Motor neuron (in vitro differentiated cells): ENCODE measurements at regions not wholly inside any gene's neighbourhood (a gene's known extent, or its start where the extent isn't known, plus 50 kb on each side); places are given as distances from the start of the nearest gene placed in this dataset.
A peak's percentile ranks its signal among the peaks of the same experiment; 100 is the strongest.
"Not testable (repeated sequence)": the region's sequence is repeated elsewhere in the genome, so short reads cannot be mapped to it uniquely, and the experiment has no call there.

Source experiments
- ATAC-seq, 8 experiments: fragments of 200-7000 bp; cut with Tn5 transposase; replicated peaks in 6 of 8; 2 replicates each; pipeline ENCODE4 v1.8.0; 2021; ENCODE audit warnings: mild to moderate bottlenecking in 8 of 8, moderate library complexity in 8 of 8
- H3K27ac ChIP-seq, 2 donors: fragments of 250-450 bp; sonication (Bioruptor Pico); 2 replicates each; pipeline ENCODE4 v1.9.0; 2021; ENCODE audit warnings: antibody characterized with exemption in 2 of 2, mild to moderate bottlenecking in 2 of 2, moderate library complexity in 1 of 2
- H3K4me1 ChIP-seq, 2 donors: fragments of 250-450 bp; sonication (Bioruptor Pico); replicated peaks in 1 of 2; 2 replicates each; pipeline ENCODE4 v1.6.1; 2021; ENCODE audit warnings: antibody characterized with exemption in 2 of 2, mild to moderate bottlenecking in 2 of 2, moderate library complexity in 1 of 2
- H3K4me3 ChIP-seq, 5 donors: fragments of 250-450 bp; sonication (Bioruptor Pico); 2 replicates each; pipeline ENCODE4 v1.9.0; 2021; ENCODE audit warnings: antibody characterized with exemption in 5 of 5, mild to moderate bottlenecking in 5 of 5, moderate library complexity in 4 of 5
- WGBS, 10 experiments: fragments of 450-650 bp; shearing (Covaris generic); methylation state at CpG; one replicate each; pipeline ENCODE4 v1.0.0; 2022; 5-methylcytosine and 5-hydroxymethylcytosine counted together
- in situ Hi-C, 9 experiments: fragments of 400-800 bp; cut with MboI; loops; one replicate each; pipeline ENCODE4 v1.15.0; 2021; ENCODE audit warnings: low sequenced_read_pairs in 9 of 9, low pct_unique_long_range_greater_than_20kb in 2 of 9; ENCODE audit not compliant: unreplicated experiment in 9 of 9

DNA sequence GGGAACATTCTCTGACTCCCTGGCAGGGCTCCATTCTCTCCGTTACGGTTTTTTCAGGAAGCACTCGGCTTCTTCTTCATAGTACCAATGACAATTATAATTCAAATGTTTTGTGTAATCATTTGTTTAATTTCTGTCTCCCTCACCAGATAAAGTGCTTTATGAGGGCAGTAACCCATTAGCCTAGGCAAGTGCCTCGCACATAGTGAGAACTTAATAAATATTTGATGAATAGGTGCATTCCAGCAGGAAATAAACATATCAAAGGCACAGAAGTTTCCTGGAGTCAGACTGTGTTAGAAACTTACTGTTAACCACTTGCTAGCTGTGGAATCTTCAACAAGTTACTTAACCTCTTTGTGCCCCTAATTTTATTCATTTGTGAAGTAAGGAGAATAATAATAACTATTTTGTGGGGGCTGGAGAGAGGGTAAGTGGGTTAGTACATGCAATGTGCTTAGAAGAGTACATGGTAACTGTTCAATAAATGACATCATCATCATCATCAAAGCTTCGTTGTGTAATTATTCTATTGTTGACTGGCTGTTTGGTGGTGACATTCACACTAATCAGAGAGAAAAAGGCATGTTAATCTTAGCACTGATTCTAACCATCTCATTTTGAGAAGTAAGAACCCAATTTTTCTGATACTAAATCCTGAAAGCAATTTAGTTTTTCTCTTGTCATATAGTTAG, 352.3 kb downstream of the INSIG2 start:
- Histone ChIP-seq H3K27ac (no peak overlapping the region), H3K4me3 (no peak overlapping the region), H3K4me1 (peaks cover 0 to 4% of the 10 kb centered on the region in 2 donors)
- ATAC-seq, result peak in 3 of 8 experiments; percentile 38 to 52 (median 42)
- in situ Hi-C loops, result no loop called here
- WGBS, 10 experiments, result 10 to 100% (median 71%) methylated on average over 1 to 5 of the region's 5 CpGs; no CpG with 5 or more reads in 2 of the 10 experiments

DNA sequence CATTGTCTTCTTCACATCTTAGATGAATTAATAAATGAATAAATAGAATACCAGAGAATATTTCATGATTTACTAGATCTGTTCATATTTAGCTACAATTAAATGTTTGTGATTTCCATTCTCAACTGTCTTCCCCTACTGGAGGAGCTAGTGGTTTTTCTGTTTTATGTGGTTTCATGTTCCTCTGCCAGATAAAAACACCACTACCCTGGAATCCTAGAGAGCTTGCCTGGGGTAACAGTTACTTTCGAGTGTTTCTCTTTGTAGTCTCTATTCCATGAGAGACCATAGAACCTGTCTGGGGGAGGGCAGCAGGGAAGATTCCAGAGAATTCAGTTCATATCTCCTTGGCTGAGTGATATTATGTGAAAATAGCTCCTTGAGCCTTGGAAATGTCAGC, 349.2 kb downstream of the INSIG2 start:
- in situ Hi-C loops, result no loop called here
- WGBS, 10 experiments, result 20 to 90% (median 80%) methylated on average over 1 of the region's 1 CpG; no CpG with 5 or more reads in 5 of the 10 experiments
- ATAC-seq, result no peak
- Histone ChIP-seq H3K4me3 (no peak overlapping the region), H3K4me1 (peaks cover 0 to 4% of the 10 kb centered on the region in 2 donors), H3K27ac (no peak overlapping the region)

DNA sequence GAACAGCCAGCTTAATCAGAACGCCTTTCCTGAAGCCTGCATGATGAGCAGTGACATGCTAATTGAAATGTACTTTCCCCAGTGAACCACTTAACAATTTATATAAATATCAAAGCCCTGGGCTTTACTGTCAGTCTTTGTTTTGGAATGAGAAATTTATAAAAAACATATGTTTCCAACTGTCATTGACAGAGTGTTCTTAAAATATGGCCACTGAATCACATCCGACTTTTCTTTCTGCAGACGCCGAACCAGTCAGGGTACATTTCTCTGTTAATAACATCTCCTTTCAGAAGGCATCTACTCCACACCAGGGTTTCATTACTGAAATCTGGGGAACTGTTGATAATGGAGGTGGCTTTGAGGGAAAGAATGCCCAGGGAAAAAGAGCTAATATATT, 343.7 kb downstream of the INSIG2 start:
- WGBS, 10 experiments, result 0 to 93% (median 74%) methylated on average over 2 to 4 of the region's 4 CpGs
- in situ Hi-C loops, result no loop called here

DNA sequence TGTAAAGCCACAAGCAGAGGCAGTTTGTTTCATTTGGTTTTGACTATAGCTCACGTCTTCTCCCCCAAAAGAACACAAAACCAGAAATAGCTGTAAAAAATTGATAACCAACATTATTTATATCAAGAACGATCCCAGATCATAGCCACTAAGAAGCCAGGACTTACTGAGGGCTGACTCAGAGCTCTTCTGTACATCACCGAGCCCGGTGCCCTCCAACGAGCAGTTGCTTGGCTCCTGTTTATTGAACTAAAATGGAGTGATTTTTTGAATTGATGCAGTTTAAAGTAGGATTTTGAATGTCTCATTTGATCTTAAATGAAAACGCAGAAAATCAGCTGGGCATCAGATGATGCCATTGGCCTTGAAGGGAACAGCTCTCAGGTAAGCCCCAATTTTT, 343.3 kb downstream of the INSIG2 start:
- in situ Hi-C loops, result no loop called here
- ATAC-seq, result no peak
- WGBS, 10 experiments, result 25 to 97% (median 80%) methylated on average over 1 to 6 of the region's 6 CpGs
- Histone ChIP-seq H3K27ac (no peak overlapping the region), H3K4me3 (no peak overlapping the region), H3K4me1 (no peaks in the 10 kb centered on the region)

More for the DNA sequence above, 343.7 kb downstream of the INSIG2 start:
- peak in 3 of 8 experiments; percentile 5 to 14 (median 11) for ATAC-seq
- H3K4me3 ChIP-seq, result no peak overlapping the region
- no peak overlapping the region for H3K27ac ChIP-seq
- H3K4me1 ChIP-seq, result no peaks in the 10 kb centered on the region

DNA sequence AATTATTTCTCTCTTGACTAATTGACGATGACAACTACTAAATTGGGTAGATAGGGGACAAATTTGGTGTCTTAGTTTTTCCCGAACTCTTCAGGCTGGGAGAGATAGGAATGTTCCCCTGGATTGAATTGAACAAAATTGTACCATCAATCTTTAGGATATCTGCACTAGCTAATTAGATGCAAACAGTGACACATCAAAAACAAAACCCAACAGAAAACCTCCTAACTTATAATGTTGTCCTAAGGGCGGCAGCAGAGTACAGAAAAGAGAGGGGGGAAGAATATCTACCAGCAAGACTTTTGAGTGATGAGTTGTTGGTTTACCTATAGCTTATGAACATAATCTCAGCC, 342.9 kb downstream of the INSIG2 start:
- ATAC-seq, result peak in 2 of 8 experiments; percentile 19 to 22
- Histone ChIP-seq H3K4me1 (no peaks in the 10 kb centered on the region), H3K4me3 (no peak overlapping the region), H3K27ac (no peak overlapping the region)
- in situ Hi-C loops, result no loop called here
- WGBS, 10 experiments, result 14 to 86% (median 78%) methylated on average over 1 to 3 of the region's 3 CpGs; no CpG with 5 or more reads in 2 of the 10 experiments

DNA sequence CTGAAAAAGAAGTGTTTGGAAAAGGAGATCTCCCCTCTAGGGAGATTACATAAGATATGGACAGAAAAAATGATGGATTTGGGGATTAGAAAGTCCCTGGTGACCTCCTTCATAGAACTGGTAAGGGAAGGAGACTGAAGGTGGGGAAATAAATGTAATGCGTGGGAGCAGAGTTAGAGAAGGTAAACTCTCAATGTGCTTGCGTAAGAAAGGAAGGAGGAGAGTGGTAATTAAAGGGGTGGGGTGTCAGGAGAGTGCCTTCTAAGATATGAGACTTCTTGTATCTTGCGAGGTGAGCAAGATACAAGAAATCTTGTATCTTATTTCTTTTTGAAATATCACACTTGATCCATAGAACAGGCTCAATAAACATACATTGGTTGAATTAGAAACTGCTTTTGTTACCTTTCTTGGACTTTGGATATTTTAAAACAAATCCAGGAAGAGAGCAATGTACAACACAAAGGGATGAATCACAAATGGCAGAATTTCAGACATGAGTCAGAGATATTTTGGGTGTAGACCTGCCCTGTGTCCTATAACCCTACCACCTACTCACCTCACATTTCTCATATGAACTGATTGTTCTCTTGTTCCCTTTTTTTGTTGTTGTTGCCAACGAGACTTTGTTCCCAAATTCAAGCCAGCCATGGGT, 342.4 kb downstream of the INSIG2 start:
- Histone ChIP-seq H3K4me3 (no peak overlapping the region), H3K27ac (no peak overlapping the region), H3K4me1 (no peaks in the 10 kb centered on the region)
- in situ Hi-C loops, result no loop called here
- peak in 2 of 8 experiments; percentile 25 to 49 for ATAC-seq
- WGBS, 10 experiments, result 0 to 96% (median 73%) methylated on average over 1 to 4 of the region's 4 CpGs

DNA sequence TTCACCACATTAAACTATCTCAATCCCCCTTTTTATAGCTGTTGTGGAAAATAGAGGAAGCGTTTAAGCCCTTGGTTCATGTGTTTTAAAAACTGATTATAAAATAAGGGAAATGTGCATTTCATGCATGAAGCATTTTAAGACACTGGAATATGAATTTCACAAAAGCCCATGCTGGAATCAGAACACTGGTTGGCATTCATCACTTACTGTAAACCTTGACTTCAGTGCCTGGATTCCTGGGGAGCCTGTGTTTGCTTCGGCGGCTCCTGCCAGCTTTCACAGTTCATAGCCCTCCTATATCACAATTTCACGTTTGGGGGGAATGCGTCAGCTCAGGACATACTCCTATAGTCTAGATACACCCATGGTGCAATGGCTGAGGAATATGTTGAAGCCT, 336.9 kb downstream of the INSIG2 start:
- ATAC-seq, result peak in 2 of 8 experiments; percentile 46 to 94
- no peaks in the 10 kb centered on the region for H3K4me1 ChIP-seq
- no peak overlapping the region for H3K4me3 ChIP-seq
- in situ Hi-C loops, result no loop called here
- WGBS, 10 experiments, result 65 to 100% (median 93%) methylated on average over 1 to 5 of the region's 5 CpGs; no CpG with 5 or more reads in 2 of the 10 experiments
- H3K27ac ChIP-seq, result no peak overlapping the region

DNA sequence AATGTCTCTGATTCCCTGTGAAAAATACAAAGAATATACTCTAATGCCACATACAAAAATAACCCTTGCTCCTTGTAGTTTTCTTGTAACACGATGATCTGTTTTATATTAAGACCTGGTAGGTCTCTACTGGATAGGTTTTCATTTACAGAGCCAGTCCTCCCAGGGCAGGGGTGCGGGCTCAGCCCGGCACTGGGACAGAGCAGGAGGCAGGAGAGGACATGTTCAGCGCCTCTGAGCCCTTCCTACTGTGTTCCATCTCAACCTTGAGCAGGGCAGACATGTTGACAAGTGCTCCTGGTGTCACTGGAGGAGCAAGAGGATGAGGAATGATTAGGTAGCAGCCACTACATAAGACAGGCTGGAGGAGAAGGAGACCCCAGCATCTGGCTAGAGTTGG, 335.5 kb downstream of the INSIG2 start:
- Histone ChIP-seq H3K4me3 (no peak overlapping the region), H3K27ac (no peak overlapping the region), H3K4me1 (no peaks in the 10 kb centered on the region)
- no peak for ATAC-seq
- in situ Hi-C loops, result no loop called here
- WGBS, 10 experiments, result 68 to 100% (median 81%) methylated on average over 1 to 4 of the region's 4 CpGs; no CpG with 5 or more reads in 3 of the 10 experiments

DNA sequence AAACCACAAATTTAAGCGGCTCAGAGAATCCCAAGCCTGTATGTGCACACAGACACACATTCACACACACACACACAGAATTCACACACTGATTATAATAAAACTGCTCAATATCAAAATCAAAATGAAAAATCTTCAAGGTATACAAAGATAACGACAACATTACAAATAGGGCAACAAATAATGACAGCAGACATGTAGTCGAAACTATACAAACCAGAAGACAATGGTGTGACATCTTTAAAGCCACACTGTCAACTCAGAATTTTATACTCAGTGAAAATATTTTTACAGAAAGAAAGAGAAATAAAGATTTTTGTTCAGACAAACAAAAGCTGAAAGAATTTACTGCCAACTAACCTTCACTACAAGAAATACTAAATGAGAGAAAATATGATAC, 333.4 kb downstream of the INSIG2 start:
- no peak overlapping the region for H3K4me3 ChIP-seq
- no peaks in the 10 kb centered on the region for H3K4me1 ChIP-seq
- 63 to 100% (median 87%) methylated on average over 1 to 3 of the region's 3 CpGs for WGBS, 10 experiments
- no peak overlapping the region for H3K27ac ChIP-seq
- in situ Hi-C loops, result no loop called here
- no peak for ATAC-seq

DNA sequence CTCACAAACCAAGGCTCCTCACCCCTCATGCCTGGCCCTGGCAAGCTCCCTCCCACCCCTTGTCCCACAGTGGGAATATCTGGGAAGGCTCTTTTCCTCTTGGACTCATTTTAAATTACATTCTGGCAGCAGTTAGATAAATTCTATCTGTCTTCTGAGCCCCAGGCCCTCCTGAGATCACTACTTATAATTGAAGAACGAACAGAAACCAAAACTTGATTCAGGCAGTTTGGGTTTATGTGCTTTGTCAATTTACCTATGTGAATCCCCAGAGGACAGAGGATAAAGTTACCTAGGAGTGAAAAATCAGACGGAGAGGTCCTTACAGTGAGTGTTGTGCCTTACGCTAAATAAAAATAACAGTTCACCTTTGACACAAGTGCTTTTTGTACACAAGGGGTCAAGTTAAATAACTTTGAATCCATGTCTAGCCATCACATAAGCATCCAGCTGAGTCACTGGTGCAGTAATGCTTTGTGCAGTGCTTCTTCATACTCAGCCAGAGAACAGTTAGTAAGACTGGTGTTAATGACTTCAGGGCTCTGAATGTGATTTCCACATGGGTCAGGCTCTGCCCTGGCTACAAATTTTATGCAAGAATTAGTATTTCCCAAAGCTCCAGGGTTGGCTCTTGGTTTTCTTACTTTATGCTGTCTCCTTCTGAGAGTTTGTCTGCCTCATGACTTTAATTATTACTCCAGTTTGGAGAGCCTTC, 329.3 kb downstream of the INSIG2 start:
- Histone ChIP-seq H3K27ac (no peak overlapping the region), H3K4me3 (no peak overlapping the region), H3K4me1 (no peaks in the 10 kb centered on the region)
- WGBS, 10 experiments, result 62 to 100% (median 79%) methylated on average over 2 to 3 of the region's 3 CpGs; no CpG with 5 or more reads in 2 of the 10 experiments
- in situ Hi-C loops, result no loop called here
- peak in 3 of 8 experiments; percentile 82 to 100 (median 100) for ATAC-seq

DNA sequence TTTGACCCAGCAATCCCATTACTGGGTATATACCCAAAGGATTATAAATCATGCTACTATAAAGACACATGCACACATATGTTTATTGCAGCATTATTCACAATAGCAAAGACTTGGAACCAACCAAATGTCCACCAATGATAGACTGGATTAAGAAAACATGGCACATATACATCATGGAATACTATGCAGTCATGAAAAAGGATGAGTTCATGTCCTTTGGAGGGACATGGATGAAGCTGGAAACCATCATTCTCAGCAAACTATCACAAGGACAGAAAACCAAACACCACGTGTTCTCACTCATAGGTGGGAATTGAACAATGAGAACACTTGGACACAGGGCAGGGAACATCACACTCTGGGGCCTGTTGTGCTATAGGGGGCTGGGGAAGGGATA, 326.9 kb downstream of the INSIG2 start:
- in situ Hi-C loops, H3K4me1 ChIP-seq, H3K4me3 ChIP-seq, H3K27ac ChIP-seq, ATAC-seq: not testable (repeated sequence)
- no CpG with 5 or more reads among the region's 1 CpG for WGBS, 10 experiments

DNA sequence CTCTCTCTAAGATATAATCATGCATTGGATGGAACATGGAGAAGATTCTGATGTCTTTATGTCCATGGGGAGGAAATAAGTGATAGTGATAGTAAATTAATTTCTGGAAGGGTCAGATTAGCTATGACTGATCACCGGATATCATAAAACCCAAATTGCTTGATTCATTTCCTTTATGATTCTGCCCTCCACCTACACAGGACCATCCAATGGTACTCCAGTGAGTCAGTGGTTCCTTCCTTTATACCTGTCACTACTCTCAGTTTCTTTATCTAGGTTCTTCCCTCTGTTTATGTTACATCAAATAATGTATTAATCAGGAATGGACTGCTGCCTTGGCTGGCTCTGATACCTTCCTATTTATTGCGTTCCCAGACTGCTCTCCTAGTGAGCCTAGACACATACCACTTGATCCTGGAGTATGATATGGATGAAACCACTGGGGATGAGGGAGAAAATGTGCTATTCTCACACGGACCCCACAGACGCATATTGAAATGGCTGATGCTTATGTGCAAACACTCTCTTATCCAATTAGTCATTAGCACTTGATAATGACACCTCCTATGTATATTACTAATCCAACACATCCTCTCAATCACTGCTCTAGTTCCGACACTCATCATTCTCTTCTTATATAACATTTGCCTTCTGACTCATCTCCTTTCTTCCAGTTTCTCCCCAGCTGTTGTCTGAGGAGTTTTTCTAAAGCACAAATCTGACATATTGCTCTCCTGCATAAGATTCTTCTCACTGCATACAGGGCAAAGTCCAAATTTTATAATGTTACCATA, 315.6 kb downstream of the INSIG2 start:
- H3K27ac ChIP-seq, result no peak overlapping the region
- WGBS, 10 experiments, result 20 to 88% (median 60%) methylated on average over 1 to 5 of the region's 5 CpGs; no CpG with 5 or more reads in 1 of the 10 experiments
- no peaks in the 10 kb centered on the region for H3K4me1 ChIP-seq
- in situ Hi-C loops, result no loop called here
- no peak overlapping the region for H3K4me3 ChIP-seq
- ATAC-seq, result peak in 1 of 8 experiments; percentile 26

DNA sequence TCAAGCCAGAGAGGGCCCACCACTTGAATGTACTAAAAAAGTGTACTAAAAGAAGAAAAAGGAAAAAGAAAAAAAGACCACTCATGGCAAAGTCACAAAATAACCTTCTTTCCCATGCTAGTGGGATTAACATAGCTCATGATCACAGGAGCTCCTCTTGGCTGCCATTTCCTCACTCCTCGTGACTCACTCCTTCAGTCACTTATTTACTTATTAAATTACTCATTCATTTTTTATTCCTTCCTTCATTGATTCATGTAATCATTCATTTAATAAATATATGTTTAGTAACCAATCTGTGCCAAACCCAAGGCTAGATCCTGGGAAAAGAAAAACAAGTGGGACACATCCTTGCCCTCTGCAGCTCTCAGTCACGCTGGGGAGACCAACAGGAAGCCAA, 300.5 kb downstream of the INSIG2 start:
- Histone ChIP-seq H3K4me3 (no peak overlapping the region), H3K4me1 (no peaks in the 10 kb centered on the region), H3K27ac (no peak overlapping the region)
- 38 to 89% (median 77%) methylated on average over 1 to 2 of the region's 2 CpGs; no CpG with 5 or more reads in 3 of the 10 experiments for WGBS, 10 experiments
- ATAC-seq, result no peak
- in situ Hi-C loops, result no loop called here
